GM12878 (cell line): ENCODE measurements at regions not wholly inside any gene's neighbourhood (a gene's known extent, or its start where the extent isn't known, plus 50 kb on each side); places are given as distances from the start of the nearest gene placed in this dataset.

Source experiments
- EGR1 ChIP-seq, 2 experiments: IDR thresholded peaks; 1 replicate in 1 of 2; 2 replicates in 1 of 2; pipeline ENCODE4 v1.6.1; 2011 to 2012; ENCODE audit warnings: low read depth in 2 of 2, low read length in 2 of 2, borderline replicate concordance in 1 of 2, mild to moderate bottlenecking in 1 of 2, moderate library complexity in 1 of 2
- EP300 ChIP-seq, 2 experiments: fragments of 150-350 bp in 1 of 2; IDR thresholded peaks; 2 replicates each; pipeline ENCODE4 v1.6.1; 2011 to 2012; ENCODE audit warnings: low read depth in 2 of 2, low read length in 2 of 2, borderline replicate concordance in 1 of 2, improper control_type of control experiment in 1 of 2, inconsistent platforms in 1 of 2; ENCODE audit not compliant: control insufficient read depth in 1 of 2
- EZH2 ChIP-seq: IDR thresholded peaks from 2 replicates; pipeline ENCODE4 v1.6.1; 2012; ENCODE audit warnings: low read depth, mild to moderate bottlenecking, control low read depth, inconsistent platforms, low read length, borderline replicate concordance; ENCODE audit not compliant: control insufficient read depth
- GATAD2B ChIP-seq: fragments of 450-650 bp; conservative IDR thresholded peaks from 2 replicates; pipeline ENCODE4 v1.6.1; 2017; ENCODE audit warnings: low read depth, mild to moderate bottlenecking, moderate library complexity
- IRF4 ChIP-seq: IDR thresholded peaks from 2 replicates; pipeline ENCODE4 v1.6.1; 2011; ENCODE audit warnings: low read depth, low read length
- POLR2AphosphoS2 ChIP-seq: IDR thresholded peaks from 2 replicates; pipeline ENCODE4 v1.6.1; 2011; ENCODE audit warnings: low read depth, mild to moderate bottlenecking, low read length, improper control_type of control experiment, moderate library complexity
- POLR2AphosphoS5 ChIP-seq: IDR thresholded peaks from 2 replicates; pipeline ENCODE4 v1.6.1; 2011; ENCODE audit warnings: mild to moderate bottlenecking, low read length, inconsistent platforms
- REST ChIP-seq: IDR thresholded peaks from 2 replicates; pipeline ENCODE4 v1.6.1; 2012; ENCODE audit warnings: mild to moderate bottlenecking, low read depth, low read length
- ZBTB40 ChIP-seq: fragments of 450-650 bp; IDR thresholded peaks from 2 replicates; pipeline ENCODE4 v1.6.1; 2016; ENCODE audit warnings: mild to moderate bottlenecking, moderate library complexity, borderline replicate concordance
- ZNF274 ChIP-seq: IDR thresholded peaks from one replicate; pipeline ENCODE4 v1.8.0; 2011; ENCODE audit not compliant: insufficient read length, insufficient read depth

GRCh38 chr2:144572977-144573376 lies 53.1 kb upstream of the ZEB2 start:
- TF ChIP-seq POLR2AphosphoS2 (no peak), IRF4 (no peak), REST (no peak), ZNF274 (no peak), ZBTB40 (no peak), EZH2 (no peak), POLR2AphosphoS5 (no peak), EP300 (IDR thresholded peaks at IDR 0.05; ENCODE audit: borderline replicate concordance in 1 of 2, control insufficient read depth in 1 of 2, low read depth in 2 of 2, low read length in 2 of 2) (no peak), EGR1 (IDR thresholded peaks at IDR 0.05; ENCODE audit: borderline replicate concordance in 1 of 2, low read depth in 2 of 2, low read length in 2 of 2) (no peak), GATAD2B (no peak)
